Sigmoid colon (tissue), 6 donors: ENCODE measurements at regions not wholly inside any gene's neighbourhood (a gene's known extent, or its start where the extent isn't known, plus 50 kb on each side); places are given as distances from the start of the nearest gene placed in this dataset.

Source experiments
- DNase-seq: peaks from one replicate; pipeline ENCODE4 v3.0.0-alpha.2; 2019
- H3K27ac ChIP-seq, 4 donors: fragments of 200-600 bp; sonication (generic); one replicate each; pipeline ENCODE4 v1.5.1; 2016 to 2019; ENCODE audit warnings: mild to moderate bottlenecking in 1 of 4
- H3K27me3 ChIP-seq, 3 donors: fragments of 200-600 bp; sonication (generic); one replicate each; pipeline ENCODE4 v1.5.1; 2019; ENCODE audit warnings: mild to moderate bottlenecking in 1 of 3
- H3K36me3 ChIP-seq, 4 donors: fragments of 200-600 bp; sonication (generic); one replicate each; pipeline ENCODE4 v1.5.1; 2016 to 2019
- H3K4me1 ChIP-seq, 4 donors: fragments of 200-600 bp; sonication (generic); one replicate each; pipeline ENCODE4 v1.5.1; 2017 to 2019
- H3K4me3 ChIP-seq, 4 donors: fragments of 200-600 bp; sonication (generic); one replicate each; pipeline ENCODE4 v1.5.1; 2017 to 2019; ENCODE audit warnings: mild to moderate bottlenecking in 2 of 4, moderate library complexity in 1 of 4
- H3K9me3 ChIP-seq, 4 donors: fragments of 200-600 bp in 3 of 4; sonication (generic) in 3 of 4; one replicate each; pipeline versions ENCODE4 v1.5.1 to v1.6.1; 2013 to 2019
- EP300 ChIP-seq, 4 donors: sonication (generic); formaldehyde crosslinking; IDR thresholded peaks; one replicate each; pipeline ENCODE4 v1.6.1; 2017; ENCODE audit warnings: antibody characterized with exemption in 4 of 4
- POLR2A ChIP-seq, 2 donors: fragments of 450-650 bp; IDR thresholded peaks; one replicate each; pipeline ENCODE4 v1.6.1; 2016; ENCODE audit warnings: antibody characterized with exemption in 2 of 2, mild to moderate bottlenecking in 2 of 2, moderate library complexity in 2 of 2
- POLR2AphosphoS5 ChIP-seq, 4 donors: sonication (generic); formaldehyde crosslinking; IDR thresholded peaks; one replicate each; pipeline ENCODE4 v1.6.1; 2017; ENCODE audit warnings: antibody characterized with exemption in 4 of 4
- WGBS, 2 donors: extraction: QIAGEN DNeasy Blood & Tissue Kit; methylation state at CpG; one replicate each; pipeline ENCODE4 v1.1.7; 2013; 5-methylcytosine and 5-hydroxymethylcytosine counted together
- intact Hi-C: fragments of 100-400 bp; cut with DNase I; formaldehyde crosslinking; loops from one replicate; pipeline ENCODE4 v1.15.1; 2023
- TF ChIP-seq, protein P1 (sequence below), 4 experiments: fragments of 450-650 bp in 3 of 4; fragments of 200-600 bp in 1 of 4; IDR thresholded peaks; one replicate each; pipeline ENCODE4 v1.5.1; 2016 to 2019; ENCODE audit warnings: antibody characterized with exemption in 4 of 4, mild to moderate bottlenecking in 3 of 4, moderate library complexity in 2 of 4
- donor health status: healthy with polysubstance abuse.
- donor health status: healthy.

DNA sequence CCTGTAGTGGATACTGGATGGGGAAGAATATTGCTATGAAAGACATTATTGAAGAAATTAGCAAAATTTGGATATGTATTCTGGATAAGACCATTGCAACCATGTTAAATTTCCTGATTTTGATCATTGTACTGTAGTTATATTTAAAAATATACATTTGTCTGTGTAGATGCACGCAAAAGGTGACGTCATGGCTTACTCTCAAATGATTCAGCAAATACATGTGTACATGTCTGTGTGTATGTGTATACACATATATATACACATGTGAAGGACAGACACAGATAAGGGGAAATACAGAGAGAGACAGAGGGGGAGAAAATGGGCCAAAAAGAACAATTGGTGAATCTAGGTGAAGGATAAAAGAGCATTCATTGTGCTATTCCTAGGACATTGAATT lies 82.3 kb upstream of the PLCB4 start:
- no peak overlapping the region for H3K4me3 ChIP-seq
- peaks cover 0 to 5% (median 3%) of the 10 kb centered on the region in 4 donors for H3K4me1 ChIP-seq
- TF ChIP-seq, protein P1, sequence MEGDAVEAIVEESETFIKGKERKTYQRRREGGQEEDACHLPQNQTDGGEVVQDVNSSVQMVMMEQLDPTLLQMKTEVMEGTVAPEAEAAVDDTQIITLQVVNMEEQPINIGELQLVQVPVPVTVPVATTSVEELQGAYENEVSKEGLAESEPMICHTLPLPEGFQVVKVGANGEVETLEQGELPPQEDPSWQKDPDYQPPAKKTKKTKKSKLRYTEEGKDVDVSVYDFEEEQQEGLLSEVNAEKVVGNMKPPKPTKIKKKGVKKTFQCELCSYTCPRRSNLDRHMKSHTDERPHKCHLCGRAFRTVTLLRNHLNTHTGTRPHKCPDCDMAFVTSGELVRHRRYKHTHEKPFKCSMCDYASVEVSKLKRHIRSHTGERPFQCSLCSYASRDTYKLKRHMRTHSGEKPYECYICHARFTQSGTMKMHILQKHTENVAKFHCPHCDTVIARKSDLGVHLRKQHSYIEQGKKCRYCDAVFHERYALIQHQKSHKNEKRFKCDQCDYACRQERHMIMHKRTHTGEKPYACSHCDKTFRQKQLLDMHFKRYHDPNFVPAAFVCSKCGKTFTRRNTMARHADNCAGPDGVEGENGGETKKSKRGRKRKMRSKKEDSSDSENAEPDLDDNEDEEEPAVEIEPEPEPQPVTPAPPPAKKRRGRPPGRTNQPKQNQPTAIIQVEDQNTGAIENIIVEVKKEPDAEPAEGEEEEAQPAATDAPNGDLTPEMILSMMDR (IDR thresholded peaks at IDR 0.05), result no peak
- no peak for TF ChIP-seq POLR2AphosphoS5 (IDR thresholded peaks at IDR 0.05)
- TF ChIP-seq POLR2A (IDR thresholded peaks at IDR 0.05), result no peak
- TF ChIP-seq EP300 (IDR thresholded peaks at IDR 0.05), result no peak
- 94 to 97% methylated on average over 2 of the region's 2 CpGs for WGBS, 2 donors
- no peaks in the 10 kb centered on the region for H3K27me3 ChIP-seq
- H3K9me3 ChIP-seq, result no peaks in the 10 kb centered on the region
- no peaks in the 10 kb centered on the region for H3K36me3 ChIP-seq
- intact Hi-C loops, result no loop called here
- H3K27ac ChIP-seq, result no peak overlapping the region
- DNase-seq, result no peak

DNA sequence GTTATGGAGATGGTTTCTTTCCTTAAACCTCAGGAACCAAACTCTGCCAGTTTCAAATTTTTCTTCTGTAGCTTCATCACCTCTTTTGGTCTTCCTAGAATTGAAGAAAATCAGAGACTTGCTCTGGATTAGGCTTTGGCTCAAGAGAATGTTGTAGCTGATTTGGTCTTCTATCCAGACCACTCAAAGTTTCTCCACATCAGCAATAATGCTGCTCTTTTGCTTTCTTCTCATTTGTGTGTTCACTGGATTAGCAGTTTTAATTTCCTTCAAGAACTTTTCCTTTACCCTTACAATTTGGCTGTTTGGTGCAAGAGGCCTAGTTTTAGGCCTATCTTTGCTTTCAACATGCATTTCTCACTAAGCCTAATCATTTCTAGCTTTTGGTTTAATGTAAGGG lies 78.1 kb upstream of the PLCB4 start:
- H3K27me3 ChIP-seq, result no peaks in the 10 kb centered on the region
- TF ChIP-seq POLR2A (IDR thresholded peaks at IDR 0.05) (no peak), POLR2AphosphoS5 (IDR thresholded peaks at IDR 0.05) (no peak), EP300 (IDR thresholded peaks at IDR 0.05) (no peak)
- TF ChIP-seq, protein P1 (IDR thresholded peaks at IDR 0.05), result no peak

DNA sequence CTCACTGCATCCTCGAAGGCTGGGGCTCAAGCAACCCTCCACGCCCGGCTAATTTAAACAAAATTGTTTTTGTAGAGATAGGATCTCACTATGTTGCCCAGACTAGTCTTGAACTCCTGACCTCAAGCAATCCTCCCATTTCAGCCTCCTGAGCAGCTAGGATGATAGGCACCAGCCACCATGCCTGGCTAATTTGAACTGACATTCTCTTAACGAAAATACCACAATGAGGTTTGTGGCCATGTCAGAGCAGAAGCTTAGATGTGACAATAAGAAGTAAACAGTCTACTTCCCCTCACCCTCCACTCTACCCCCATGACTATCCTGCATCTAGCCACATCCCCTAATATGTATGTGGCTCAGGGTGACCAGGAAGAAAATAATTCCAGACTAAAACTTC lies 74.8 kb upstream of the PLCB4 start:
- Histone ChIP-seq H3K27me3 (no peaks in the 10 kb centered on the region), H3K4me1 (no peaks in the 10 kb centered on the region), H3K4me3 (no peak overlapping the region), H3K36me3 (no peaks in the 10 kb centered on the region), H3K9me3 (no peaks in the 10 kb centered on the region), H3K27ac (no peak overlapping the region)
- TF ChIP-seq EP300 (IDR thresholded peaks at IDR 0.05) (no peak), POLR2AphosphoS5 (IDR thresholded peaks at IDR 0.05) (no peak), POLR2A (IDR thresholded peaks at IDR 0.05) (no peak)
- TF ChIP-seq, protein P1 (IDR thresholded peaks at IDR 0.05), result no peak
- DNase-seq, result no peak
- intact Hi-C loops, result no loop called here
- 69 to 73% methylated on average over 4 of the region's 4 CpGs for WGBS, 2 donors

More for the DNA sequence above, 78.1 kb upstream of the PLCB4 start:
- DNase-seq, result no peak
- H3K9me3 ChIP-seq, result no peaks in the 10 kb centered on the region
- H3K4me3 ChIP-seq, result no peak overlapping the region
- intact Hi-C loops, result no loop called here
- no peaks in the 10 kb centered on the region for H3K36me3 ChIP-seq
- H3K27ac ChIP-seq, result no peak overlapping the region
- H3K4me1 ChIP-seq, result no peaks in the 10 kb centered on the region

DNA sequence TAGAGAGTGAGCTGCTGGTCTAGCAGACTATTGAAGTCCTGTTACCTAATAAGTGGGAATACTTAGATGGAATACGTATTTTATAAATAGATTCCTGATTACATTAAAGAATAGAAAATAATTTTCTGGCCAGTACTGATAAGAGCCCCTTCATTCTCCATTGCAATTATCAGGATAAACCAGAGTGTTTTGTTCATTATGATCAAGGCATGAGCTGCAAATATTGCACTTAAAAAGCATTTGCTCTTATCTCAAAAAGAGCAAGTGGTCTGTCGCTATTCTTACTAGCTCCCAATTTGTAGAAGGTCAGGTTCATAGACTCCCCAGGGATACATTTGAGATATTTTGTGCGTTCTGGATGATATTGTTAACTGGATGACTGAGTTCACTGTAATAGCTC lies 73.1 kb upstream of the PLCB4 start:
- no peaks in the 10 kb centered on the region for H3K9me3 ChIP-seq
- TF ChIP-seq EP300 (IDR thresholded peaks at IDR 0.05) (no peak), POLR2A (IDR thresholded peaks at IDR 0.05) (no peak), POLR2AphosphoS5 (IDR thresholded peaks at IDR 0.05) (no peak)
- TF ChIP-seq, protein P1 (IDR thresholded peaks at IDR 0.05), result no peak
- no peaks in the 10 kb centered on the region for H3K4me1 ChIP-seq
- H3K4me3 ChIP-seq, result no peak overlapping the region
- no peaks in the 10 kb centered on the region for H3K36me3 ChIP-seq
- intact Hi-C loops, result no loop called here
- WGBS, 2 donors, result 84 to 87% methylated on average over 3 of the region's 3 CpGs
- no peak overlapping the region for H3K27ac ChIP-seq
- DNase-seq, result no peak
- no peaks in the 10 kb centered on the region for H3K27me3 ChIP-seq

DNA sequence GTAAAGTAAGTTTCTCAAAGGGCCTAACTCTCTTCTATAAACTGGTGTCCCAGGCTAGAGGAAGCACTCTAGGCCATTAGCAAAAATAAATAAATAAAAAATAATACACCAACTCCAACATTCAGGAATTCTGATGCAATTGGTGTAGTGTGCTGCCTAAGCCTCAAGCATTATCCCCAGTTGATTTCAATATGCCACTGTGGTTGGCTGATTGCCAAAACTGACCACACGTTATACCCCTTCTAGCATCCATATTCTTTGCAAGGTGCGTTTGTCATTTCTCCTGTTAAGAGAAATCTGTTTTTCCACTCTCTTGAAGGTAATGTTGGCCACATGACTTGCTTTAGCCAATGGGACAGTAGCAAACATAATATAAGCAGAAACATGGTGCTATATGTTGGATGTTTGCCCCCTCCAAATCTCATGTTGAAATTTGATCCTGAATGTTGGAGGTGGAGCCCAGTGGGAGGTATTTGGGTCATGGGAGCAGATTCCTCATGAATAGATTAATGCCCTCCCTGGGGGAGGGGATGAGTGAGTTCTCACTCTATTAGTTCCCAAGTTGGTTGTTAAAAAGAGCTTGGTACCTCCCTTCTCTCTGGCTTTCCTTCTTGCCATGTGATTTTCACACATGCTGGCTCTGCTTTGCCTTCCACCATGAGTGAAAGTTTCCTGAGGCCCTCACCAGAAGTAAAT lies 71.9 kb upstream of the PLCB4 start:
- H3K36me3 ChIP-seq, result no peaks in the 10 kb centered on the region
- H3K9me3 ChIP-seq, result no peaks in the 10 kb centered on the region
- 80 to 89% methylated on average over 2 of the region's 2 CpGs for WGBS, 2 donors
- DNase-seq, result no peak
- no peak overlapping the region for H3K27ac ChIP-seq
- intact Hi-C loops, result no loop called here
- no peaks in the 10 kb centered on the region for H3K4me1 ChIP-seq
- TF ChIP-seq, protein P1 (IDR thresholded peaks at IDR 0.05), result no peak
- no peak for TF ChIP-seq POLR2A (IDR thresholded peaks at IDR 0.05)
- no peak for TF ChIP-seq EP300 (IDR thresholded peaks at IDR 0.05)
- no peak for TF ChIP-seq POLR2AphosphoS5 (IDR thresholded peaks at IDR 0.05)
- H3K27me3 ChIP-seq, result no peaks in the 10 kb centered on the region
- H3K4me3 ChIP-seq, result no peak overlapping the region
